Type B pancreatic cell (in vitro differentiated cells): ENCODE measurements at regions not wholly inside any gene's neighbourhood (a gene's known extent, or its start where the extent isn't known, plus 50 kb on each side); places are given as distances from the start of the nearest gene placed in this dataset.

Experiments used
- DNase-seq: peaks from one replicate; pipeline ENCODE4 v3.0.0; 2021; ENCODE audit warnings: mixed read lengths; ENCODE audit not compliant: unreplicated experiment; ENCODE audit errors: extremely low spot score
- H3K27ac Mint-ChIP-seq: 2 replicates; pipeline ENCODE4 v1.8.0; 2021; ENCODE audit warnings: mild to moderate bottlenecking, mixed read lengths
- H3K27me3 Mint-ChIP-seq: 2 replicates; pipeline ENCODE4 v1.8.0; 2021; ENCODE audit warnings: mixed read lengths
- H3K36me3 Mint-ChIP-seq: 2 replicates; pipeline ENCODE4 v1.8.0; 2021; ENCODE audit warnings: mixed read lengths
- H3K4me1 Mint-ChIP-seq: one replicate; pipeline ENCODE4 v1.8.0; 2021; ENCODE audit warnings: mixed read lengths; ENCODE audit not compliant: unreplicated experiment
- H3K4me3 Mint-ChIP-seq: 2 replicates; pipeline ENCODE4 v1.8.0; 2021; ENCODE audit warnings: mild to moderate bottlenecking, mixed read lengths
- H3K9me3 Mint-ChIP-seq: 2 replicates; pipeline ENCODE4 v1.8.0; 2021; ENCODE audit warnings: mixed read lengths
- TF ChIP-seq, protein P1 (sequence below): fragments of 200-600 bp; sonication (generic); conservative IDR thresholded peaks from 2 replicates; pipeline ENCODE4 v1.5.0; 2021; ENCODE audit warnings: antibody characterized with exemption, mild to moderate bottlenecking

DNA sequence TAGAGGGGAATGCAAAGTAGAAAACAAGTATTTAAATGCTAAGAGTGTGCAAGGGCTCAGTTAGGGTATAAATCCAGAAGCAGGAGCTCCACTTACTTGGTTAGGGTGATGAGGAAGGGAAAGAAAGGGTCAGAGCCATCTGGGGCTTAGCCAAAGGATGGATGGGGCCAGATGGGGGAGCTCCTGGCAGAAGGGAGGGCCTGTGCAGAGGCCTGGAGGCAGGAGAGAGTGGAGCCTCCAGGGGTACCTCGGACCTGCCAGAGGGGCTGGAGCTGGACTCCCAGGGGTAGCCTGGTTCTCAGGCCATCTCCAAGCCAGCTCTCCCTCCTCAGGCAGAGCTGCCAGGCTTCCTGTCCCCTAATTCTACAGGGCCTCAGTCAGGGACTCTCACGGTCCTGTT is 506.3 kb downstream of the SHQ1 start:
- TF ChIP-seq, protein P1, sequence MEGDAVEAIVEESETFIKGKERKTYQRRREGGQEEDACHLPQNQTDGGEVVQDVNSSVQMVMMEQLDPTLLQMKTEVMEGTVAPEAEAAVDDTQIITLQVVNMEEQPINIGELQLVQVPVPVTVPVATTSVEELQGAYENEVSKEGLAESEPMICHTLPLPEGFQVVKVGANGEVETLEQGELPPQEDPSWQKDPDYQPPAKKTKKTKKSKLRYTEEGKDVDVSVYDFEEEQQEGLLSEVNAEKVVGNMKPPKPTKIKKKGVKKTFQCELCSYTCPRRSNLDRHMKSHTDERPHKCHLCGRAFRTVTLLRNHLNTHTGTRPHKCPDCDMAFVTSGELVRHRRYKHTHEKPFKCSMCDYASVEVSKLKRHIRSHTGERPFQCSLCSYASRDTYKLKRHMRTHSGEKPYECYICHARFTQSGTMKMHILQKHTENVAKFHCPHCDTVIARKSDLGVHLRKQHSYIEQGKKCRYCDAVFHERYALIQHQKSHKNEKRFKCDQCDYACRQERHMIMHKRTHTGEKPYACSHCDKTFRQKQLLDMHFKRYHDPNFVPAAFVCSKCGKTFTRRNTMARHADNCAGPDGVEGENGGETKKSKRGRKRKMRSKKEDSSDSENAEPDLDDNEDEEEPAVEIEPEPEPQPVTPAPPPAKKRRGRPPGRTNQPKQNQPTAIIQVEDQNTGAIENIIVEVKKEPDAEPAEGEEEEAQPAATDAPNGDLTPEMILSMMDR, result no peak
- H3K27ac Mint-ChIP-seq, result no peak overlapping the region

DNA sequence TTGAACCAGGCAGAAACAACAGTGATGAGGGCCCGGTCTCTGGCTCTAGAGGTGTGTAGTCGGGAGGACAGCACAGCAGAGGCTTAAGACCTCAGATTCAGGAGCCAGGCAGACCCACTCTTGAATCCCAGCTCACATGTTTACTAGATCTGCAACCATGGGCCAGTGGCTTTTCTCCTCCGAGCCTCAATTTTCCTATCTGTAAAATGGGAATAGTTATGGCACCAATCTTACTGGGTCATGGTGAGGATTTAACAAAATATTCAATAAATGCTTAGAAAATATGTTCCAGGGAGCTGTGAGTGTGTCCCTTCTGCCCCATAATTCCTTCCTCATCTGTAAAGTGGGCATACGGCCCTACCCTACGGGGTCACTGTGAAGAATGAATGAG is 506.9 kb downstream of the SHQ1 start:
- Mint-ChIP-seq H3K4me3 (no peak overlapping the region), H3K9me3 (no peaks in the 10 kb centered on the region), H3K36me3 (no peaks in the 10 kb centered on the region), H3K4me1 (peaks cover 24% of the 10 kb centered on the region), H3K27ac (no peak overlapping the region), H3K27me3 (no peaks in the 10 kb centered on the region)
- TF ChIP-seq, protein P1, result no peak
- no peak for DNase-seq

More for the DNA sequence above, 506.3 kb downstream of the SHQ1 start:
- no peak overlapping the region for H3K4me3 Mint-ChIP-seq
- DNase-seq, result no peak
- no peaks in the 10 kb centered on the region for H3K9me3 Mint-ChIP-seq
- no peaks in the 10 kb centered on the region for H3K27me3 Mint-ChIP-seq
- H3K36me3 Mint-ChIP-seq, result no peaks in the 10 kb centered on the region
- H3K4me1 Mint-ChIP-seq, result peaks cover 29% of the 10 kb centered on the region

DNA sequence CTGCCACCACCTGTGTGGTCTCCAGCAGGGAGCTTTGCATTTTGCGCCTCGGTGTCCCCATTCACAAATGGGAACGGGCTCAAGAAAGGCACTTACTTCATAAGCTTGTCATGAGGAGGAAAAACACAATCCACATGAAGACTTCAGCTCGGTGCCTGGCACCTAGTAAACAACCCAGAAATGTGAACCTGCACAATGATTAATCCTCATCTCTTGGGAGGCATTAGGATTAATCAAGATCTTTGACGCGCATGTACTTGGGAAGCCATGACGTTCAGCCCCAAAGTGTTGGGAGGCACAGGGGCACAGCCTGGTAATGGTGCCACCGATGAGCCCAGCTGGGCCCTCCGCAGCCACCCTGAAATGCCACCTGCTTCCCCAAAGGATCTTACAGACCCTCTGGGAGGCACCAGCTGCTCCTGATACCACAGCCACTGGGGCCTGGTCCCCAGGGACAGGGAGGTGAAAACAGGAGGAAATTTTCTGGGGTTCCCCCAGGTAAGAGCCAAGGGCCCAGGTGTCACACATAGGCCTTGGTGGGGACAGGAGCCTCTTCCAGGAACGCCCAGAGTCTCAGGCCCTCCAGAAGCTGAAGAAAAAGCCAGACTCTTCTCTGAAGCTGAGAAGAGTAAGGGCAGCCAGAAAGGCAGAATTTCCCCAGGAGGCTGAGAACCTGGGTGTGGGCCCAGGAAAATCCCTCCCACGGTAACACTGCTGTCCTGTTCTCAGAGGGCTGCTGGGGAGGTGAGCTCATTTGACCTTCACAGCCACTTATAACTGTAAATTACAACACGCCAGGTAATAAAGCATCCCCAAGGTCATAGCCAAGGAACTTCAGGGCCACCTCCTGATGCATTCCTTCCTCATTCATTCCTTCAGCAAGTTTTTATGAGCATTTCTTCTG is 507.5 kb downstream of the SHQ1 start:
- no peak for DNase-seq
- Mint-ChIP-seq H3K27me3 (no peaks in the 10 kb centered on the region), H3K4me3 (no peak overlapping the region), H3K36me3 (no peaks in the 10 kb centered on the region), H3K9me3 (no peaks in the 10 kb centered on the region), H3K27ac (no peak overlapping the region), H3K4me1 (peaks cover 20% of the 10 kb centered on the region)
- TF ChIP-seq, protein P1, result no peak

DNA sequence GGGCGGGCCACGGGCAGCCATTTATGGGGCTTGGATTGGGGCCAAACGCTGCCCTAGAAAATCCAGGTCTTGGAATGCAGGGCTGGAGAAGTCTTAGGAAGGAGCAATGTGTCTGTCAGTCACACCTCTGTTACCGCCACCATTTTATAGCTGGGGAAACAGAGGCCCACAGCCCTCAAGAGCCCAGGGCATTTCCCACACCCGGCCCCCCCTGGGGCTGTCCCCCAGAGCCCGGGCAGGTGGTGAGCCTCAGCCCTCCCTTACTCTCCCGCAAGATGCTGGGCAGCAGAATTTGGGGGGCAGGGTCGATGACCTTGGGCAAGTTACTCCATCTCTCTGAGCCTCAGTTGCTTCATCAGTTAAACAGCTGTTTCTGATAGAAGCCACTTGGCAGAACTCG is 508.2 kb downstream of the SHQ1 start:
- TF ChIP-seq, protein P1, result no peak
- Mint-ChIP-seq H3K9me3 (no peaks in the 10 kb centered on the region), H3K36me3 (no peaks in the 10 kb centered on the region), H3K4me1 (peaks cover 19% of the 10 kb centered on the region), H3K4me3 (no peak overlapping the region), H3K27me3 (no peaks in the 10 kb centered on the region), H3K27ac (no peak overlapping the region)
- no peak for DNase-seq

DNA sequence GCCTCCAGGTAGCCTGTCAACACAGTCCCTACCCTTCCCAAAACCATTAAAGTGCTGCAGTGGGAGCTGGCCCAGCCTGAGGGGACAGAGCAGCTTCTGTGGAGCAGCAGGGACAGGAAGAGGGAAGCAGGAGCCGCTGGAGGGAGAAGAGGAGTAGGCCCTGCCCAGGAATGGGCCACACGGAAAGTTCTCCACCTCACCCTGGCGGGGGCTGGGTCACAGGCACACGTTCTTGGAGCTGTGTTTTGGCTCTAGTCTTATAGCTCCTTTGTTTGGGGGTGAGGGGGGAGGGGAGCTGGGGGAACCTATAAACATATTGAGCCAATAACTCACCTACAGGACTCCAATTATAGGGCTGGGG is 508.6 kb downstream of the SHQ1 start:
- Mint-ChIP-seq H3K4me3 (no peak overlapping the region), H3K27me3 (peaks cover 4% of the 10 kb centered on the region), H3K4me1 (peaks cover 23% of the 10 kb centered on the region), H3K36me3 (no peaks in the 10 kb centered on the region), H3K9me3 (no peaks in the 10 kb centered on the region), H3K27ac (no peak overlapping the region)
- no peak for DNase-seq
- TF ChIP-seq, protein P1, result no peak
